H1 (cell line): ENCODE measurements at regions not wholly inside any gene's neighbourhood (a gene's known extent, or its start where the extent isn't known, plus 50 kb on each side); places are given as distances from the start of the nearest gene placed in this dataset.

Experiments used
- CTCF ChIA-PET: fragments of 300-600 bp; sonication (Branson Sonifier 250); formaldehyde crosslinking; loops from one replicate; lab custom pipeline; 2021; ENCODE audit not compliant: partially characterized antibody; lab: Charles Lee
- POLR2A ChIA-PET: fragments of 300-600 bp; sonication (Branson Sonifier 250); formaldehyde crosslinking; loops from one replicate; lab custom pipeline; 2021; ENCODE audit warnings: inconsistent platforms; ENCODE audit not compliant: partially characterized antibody; lab: Charles Lee
- DNase-seq, 2 experiments: peaks; one replicate each; pipeline versions ENCODE4 v3.0.0 to v3.0.0-alpha.2; 2010 to 2022; ENCODE audit warnings: low spot score in 2 of 2, low read depth in 1 of 2, mixed read lengths in 1 of 2
- FAIRE-seq: peaks from 2 replicates; lab custom pipeline; 2011; peaks lifted over from hg19 to GRCh38; lab: Jason Lieb, UNC
- H2AFZ ChIP-seq: 2 replicates; pipeline ENCODE4 v1.8.1; 2012; ENCODE audit warnings: low read length, inconsistent platforms
- H2AK5ac ChIP-seq: 2 replicates; pipeline ENCODE4 v1.6.1; 2013; ENCODE audit warnings: low read depth, low read length
- H2BK120ac ChIP-seq: replicated peaks from 2 replicates; pipeline ENCODE3; 2013; ENCODE audit warnings: low read depth, low read length, inconsistent platforms
- H2BK12ac ChIP-seq: 2 replicates; pipeline ENCODE4 v1.6.1; 2013; ENCODE audit warnings: low read depth, low read length
- H2BK15ac ChIP-seq: 2 replicates; pipeline ENCODE4 v1.6.1; 2013; ENCODE audit warnings: low read length
- H2BK20ac ChIP-seq: 2 replicates; pipeline ENCODE4 v1.6.1; 2013; ENCODE audit warnings: low read length
- H2BK5ac ChIP-seq: 2 replicates; pipeline ENCODE4 v1.6.1; 2013; ENCODE audit warnings: low read depth, low read length
- H3K14ac ChIP-seq: 2 replicates; pipeline ENCODE4 v1.6.1; 2013; ENCODE audit warnings: inconsistent platforms; ENCODE audit not compliant: insufficient read length
- H3K18ac ChIP-seq: 2 replicates; pipeline ENCODE4 v1.6.1; 2013; ENCODE audit warnings: low read length; ENCODE audit errors: extremely low read depth
- H3K23ac ChIP-seq: 2 replicates; pipeline ENCODE4 v1.6.1; 2013; ENCODE audit warnings: inconsistent platforms; ENCODE audit not compliant: insufficient read length
- H3K23me2 ChIP-seq: 2 replicates; pipeline ENCODE4 v1.6.1; 2013; ENCODE audit warnings: low read depth, low read length
- H3K27ac ChIP-seq: 2 replicates; pipeline ENCODE4 v1.6.1; 2011; ENCODE audit warnings: low read depth, low read length, inconsistent platforms
- H3K27me3 ChIP-seq, 4 experiments: replicated peaks in 1 of 4; 1 replicate in 1 of 4; 2 replicates in 3 of 4; pipeline versions ENCODE4 v1.6.1 to v1.8.1; 2011 to 2013; ENCODE audit warnings: low read length in 3 of 4, mild to moderate bottlenecking in 3 of 4, inconsistent platforms in 2 of 4, mixed read lengths in 2 of 4, moderate library complexity in 1 of 4; ENCODE audit not compliant: control insufficient read depth in 3 of 4, insufficient read depth in 3 of 4; ENCODE audit errors: extremely low read depth in 1 of 4
- H3K36me3 ChIP-seq, 4 experiments: 2 replicates each; pipeline versions ENCODE4 v1.6.1 to v1.8.1; 2011 to 2013; ENCODE audit warnings: mild to moderate bottlenecking in 4 of 4, low read length in 3 of 4, moderate library complexity in 2 of 4, control low read depth in 1 of 4, inconsistent platforms in 1 of 4; ENCODE audit not compliant: insufficient read depth in 4 of 4, control insufficient read depth in 2 of 4
- H3K4ac ChIP-seq: replicated peaks from 2 replicates; pipeline ENCODE3; 2013; ENCODE audit warnings: low read length, low read depth, mixed read lengths, inconsistent platforms; ENCODE audit not compliant: insufficient read length
- H3K4me1 ChIP-seq, 4 experiments: replicated peaks in 1 of 4; 1 replicate in 1 of 4; 2 replicates in 3 of 4; pipeline versions ENCODE4 v1.6.1 to v1.8.1; 2011 to 2013; ENCODE audit warnings: low read length in 3 of 4, inconsistent platforms in 2 of 4, mixed read lengths in 1 of 4; ENCODE audit not compliant: insufficient read depth in 4 of 4, control insufficient read depth in 3 of 4
- H3K4me2 ChIP-seq, 2 experiments: 2 replicates each; pipeline versions ENCODE4 v1.6.1 to v1.8.1; 2011 to 2013; ENCODE audit warnings: low read depth in 2 of 2, low read length in 2 of 2, control low read depth in 1 of 2, inconsistent platforms in 1 of 2, mild to moderate bottlenecking in 1 of 2; ENCODE audit not compliant: insufficient read depth in 1 of 2
- H3K4me3 ChIP-seq, 4 experiments: fragments of 200-600, 300-600 bp in 1 of 4; sonication (generic), shearing (Covaris generic), sonication (Bioruptor Twin) in 1 of 4; 2 replicates each; pipeline versions ENCODE4 v1.5.1 to v1.8.1; 2011 to 2016; ENCODE audit warnings: low read length in 4 of 4, low read depth in 3 of 4, control low read depth in 2 of 4, inconsistent platforms in 2 of 4, mild to moderate bottlenecking in 2 of 4, mixed read lengths in 1 of 4, moderate library complexity in 1 of 4; ENCODE audit not compliant: insufficient read depth in 2 of 4; ENCODE audit errors: extremely low read depth in 1 of 4
- H3K56ac ChIP-seq: replicated peaks from 2 replicates; pipeline ENCODE3; 2013; ENCODE audit warnings: low read depth, mild to moderate bottlenecking, mixed read lengths, low read length, inconsistent platforms; ENCODE audit not compliant: insufficient read length
- H3K79me1 ChIP-seq: 2 replicates; pipeline ENCODE4 v1.6.1; 2013; ENCODE audit warnings: low read depth, low read length, control low read depth
- H3K79me2 ChIP-seq, 2 experiments: 2 replicates each; pipeline versions ENCODE4 v1.6.1 to v1.8.1; 2012 to 2013; ENCODE audit warnings: low read length in 2 of 2, mild to moderate bottlenecking in 2 of 2, inconsistent platforms in 1 of 2; ENCODE audit not compliant: insufficient read depth in 2 of 2, control insufficient read depth in 1 of 2
- H3K9ac ChIP-seq, 4 experiments: replicated peaks in 1 of 4; 1 replicate in 1 of 4; 2 replicates in 3 of 4; pipeline versions ENCODE4 v1.6.1 to v1.8.1; 2011 to 2013; ENCODE audit warnings: low read depth in 3 of 4, low read length in 3 of 4, control low read depth in 2 of 4, mild to moderate bottlenecking in 2 of 4, moderate library complexity in 2 of 4, inconsistent platforms in 1 of 4; ENCODE audit errors: extremely low read depth in 1 of 4
- H3K9me3 ChIP-seq, 2 experiments: 2 replicates each; pipeline versions ENCODE4 v1.6.1 to v1.8.1; 2012 to 2013; ENCODE audit warnings: mild to moderate bottlenecking in 2 of 2, moderate library complexity in 2 of 2, control low read depth in 1 of 2, inconsistent platforms in 1 of 2, low read depth in 1 of 2, low read length in 1 of 2, mixed read lengths in 1 of 2; ENCODE audit not compliant: insufficient read depth in 2 of 2
- H4K20me1 ChIP-seq, 2 experiments: replicated peaks in 1 of 2; 2 replicates each; pipeline versions ENCODE3 to v1.8.1; 2011 to 2013; ENCODE audit warnings: inconsistent platforms in 2 of 2, low read length in 2 of 2, mild to moderate bottlenecking in 1 of 2; ENCODE audit not compliant: insufficient read depth in 2 of 2, control insufficient read depth in 1 of 2
- H4K5ac ChIP-seq: 2 replicates; pipeline ENCODE4 v1.6.1; 2013; ENCODE audit warnings: low read length, low read depth, mixed read lengths, inconsistent platforms; ENCODE audit not compliant: insufficient read length
- H4K8ac ChIP-seq: 2 replicates; pipeline ENCODE4 v1.8.0; 2013; ENCODE audit warnings: mild to moderate bottlenecking, moderate library complexity, low read length, inconsistent platforms; ENCODE audit not compliant: insufficient read depth; ENCODE audit errors: extremely low read depth
- H4K91ac ChIP-seq: replicated peaks from 2 replicates; pipeline ENCODE3; 2013; ENCODE audit warnings: low read length, mixed read lengths, inconsistent platforms; ENCODE audit not compliant: insufficient read length
- CREB1 ChIP-seq: IDR thresholded peaks from 2 replicates; pipeline ENCODE4 v1.6.1; 2012; ENCODE audit warnings: inconsistent platforms
- EP300 ChIP-seq, 2 experiments: IDR thresholded peaks; 1 replicate in 1 of 2; 2 replicates in 1 of 2; pipeline ENCODE4 v1.6.1; 2011 to 2012; ENCODE audit warnings: low read depth in 2 of 2, low read length in 2 of 2, mild to moderate bottlenecking in 2 of 2, borderline replicate concordance in 1 of 2, inconsistent platforms in 1 of 2, moderate library complexity in 1 of 2
- HDAC6 ChIP-seq: IDR thresholded peaks from one replicate; pipeline ENCODE4 v1.7.1; 2012; ENCODE audit warnings: low read depth, mild to moderate bottlenecking, inconsistent platforms, low read length, moderate library complexity
- NANOG ChIP-seq: IDR thresholded peaks from 2 replicates; pipeline ENCODE4 v1.6.1; 2011; ENCODE audit warnings: low read length, low read depth, mild to moderate bottlenecking, inconsistent platforms; ENCODE audit not compliant: insufficient read depth, poor library complexity, severe bottlenecking
- POLR2A ChIP-seq, 2 experiments: IDR thresholded peaks; 1 replicate in 1 of 2; 2 replicates in 1 of 2; pipeline ENCODE4 v1.6.1; 2011; ENCODE audit warnings: low read depth in 2 of 2, low read length in 2 of 2, mild to moderate bottlenecking in 2 of 2; ENCODE audit errors: control extremely low read depth in 1 of 2
- RFX5 ChIP-seq: IDR thresholded peaks from 2 replicates; pipeline ENCODE4 v1.6.1; 2011; ENCODE audit warnings: low read depth, low read length, improper control_type of control experiment, borderline replicate concordance
- SIX5 ChIP-seq: IDR thresholded peaks from 2 replicates; pipeline ENCODE4 v1.6.1; 2011; ENCODE audit warnings: mild to moderate bottlenecking, low read depth, low read length
- SUZ12 ChIP-seq: fragments of 200-600 bp; sonication (generic); IDR thresholded peaks from 2 replicates; pipeline ENCODE4 v1.6.1; 2012; ENCODE audit warnings: mild to moderate bottlenecking, inconsistent platforms, low read length, moderate library complexity, mixed read lengths
- TAF7 ChIP-seq: optimal IDR thresholded peaks from 2 replicates; pipeline ENCODE3; 2011; ENCODE audit warnings: low read depth, mild to moderate bottlenecking, inconsistent platforms, low read length, moderate library complexity, borderline replicate concordance
- WGBS, 2 experiments: shearing (Covaris generic) in 1 of 2; methylation state at CpG; one replicate each; pipeline versions ENCODE4 v1.1.6 to v1.1.7; 2013 to 2015; ENCODE audit warnings: low lambda C conversion rate in 2 of 2, mixed read lengths in 2 of 2, inconsistent platforms in 1 of 2, low coverage in 1 of 2, missing lambda C conversion rate in 1 of 2; ENCODE audit not compliant: insufficient replicate concordance in 2 of 2, insufficient coverage in 1 of 2, insufficient read length in 1 of 2; ENCODE audit errors: extremely low coverage in 1 of 2, missing lambda C conversion rate in 1 of 2; 5-methylcytosine and 5-hydroxymethylcytosine counted together
- TF ChIP-seq, protein P1 (sequence below), 3 experiments: IDR thresholded peaks; 1 replicate in 2 of 3; 2 replicates in 1 of 3; pipeline versions ENCODE4 v1.5.1 to v1.6.1; 2011; ENCODE audit warnings: low read length in 3 of 3, mild to moderate bottlenecking in 3 of 3, inconsistent platforms in 2 of 3, low read depth in 1 of 3, moderate library complexity in 1 of 3; ENCODE audit not compliant: insufficient read depth in 1 of 3; ENCODE audit errors: control extremely low read depth in 1 of 3
- TF ChIP-seq, protein P2 (sequence below): IDR thresholded peaks from 2 replicates; pipeline ENCODE4 v1.6.1; 2012; ENCODE audit warnings: inconsistent platforms

DNA sequence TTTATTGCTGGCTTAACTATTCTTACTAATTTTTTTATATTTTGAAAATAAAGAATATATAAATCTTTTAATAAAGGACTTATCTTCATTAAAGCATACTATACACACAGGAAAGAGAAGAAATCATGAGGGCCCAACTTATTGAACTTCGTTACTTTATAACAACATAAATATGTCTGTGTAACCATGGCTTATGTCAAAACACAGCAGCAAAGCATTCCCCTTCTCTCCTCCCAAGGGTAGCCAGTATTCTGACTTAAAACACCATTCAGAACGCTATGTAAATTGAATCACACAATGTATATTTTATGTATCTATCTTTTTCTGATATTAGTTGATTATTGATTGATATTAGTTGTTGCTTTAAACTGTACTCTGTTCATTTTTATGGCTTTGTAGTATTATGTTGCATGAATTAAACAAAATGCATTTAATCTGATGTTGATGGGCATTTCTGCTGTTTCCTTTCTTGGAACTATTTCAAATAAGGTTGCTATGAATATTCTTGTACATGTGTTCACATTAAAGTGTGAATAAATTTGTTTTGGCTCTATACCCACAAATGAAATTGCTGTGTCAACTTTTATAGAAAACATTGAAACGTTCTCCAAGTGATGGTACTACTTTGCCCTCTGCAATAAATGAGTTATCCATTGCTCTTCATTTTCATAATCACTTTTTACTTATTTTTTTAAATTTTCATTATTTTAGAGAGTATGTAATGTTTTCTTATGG, 188.7 kb downstream of the RND3 start:
- H4K8ac ChIP-seq: no peak overlapping the region
- no peak overlapping the region for H4K5ac ChIP-seq
- no peak for FAIRE-seq
- H3K9me3 ChIP-seq: peaks cover 6 to 22% of the 10 kb centered on the region in 2 experiments
- no peaks in the 10 kb centered on the region; a peak in 1 of 8 replicates for H3K36me3 ChIP-seq
- H3K56ac ChIP-seq: no peak overlapping the region
- ChIA-PET CTCF (interaction anchor here (0.9 kb wide), 1 partner anchor 255 kb away, joined by 3 read pairs; no protein-coding TSS in a partner anchor), POLR2A (no interaction called here)
- no peak overlapping the region for H3K4ac ChIP-seq
- no peak overlapping the region for H2AFZ ChIP-seq
- no peaks in the 10 kb centered on the region for H3K79me2 ChIP-seq
- 77% methylated on average over 3 of the region's 3 CpGs; no CpG with 5 or more reads in 1 of the 2 experiments for WGBS, 2 experiments
- no peaks in the 10 kb centered on the region for H3K79me1 ChIP-seq
- H3K9ac ChIP-seq: no peak overlapping the region
- H2BK120ac ChIP-seq: no peak overlapping the region
- no peaks in the 10 kb centered on the region for H3K23me2 ChIP-seq
- H3K27me3 ChIP-seq: no peaks in the 10 kb centered on the region
- no peak overlapping the region for H3K14ac ChIP-seq
- H4K91ac ChIP-seq: no peak overlapping the region
- no peak overlapping the region for H2BK15ac ChIP-seq
- H4K20me1 ChIP-seq: no peaks in the 10 kb centered on the region
- H2BK20ac ChIP-seq: no peak overlapping the region
- H3K4me3 ChIP-seq: no peak overlapping the region
- H3K4me1 ChIP-seq: no peaks in the 10 kb centered on the region
- no peak overlapping the region for H2BK12ac ChIP-seq
- DNase-seq: no peak
- H3K4me2 ChIP-seq: no peak overlapping the region
- no peak overlapping the region for H3K18ac ChIP-seq
- no peak overlapping the region for H2AK5ac ChIP-seq
- no peak overlapping the region for H3K27ac ChIP-seq
- H3K23ac ChIP-seq: no peak overlapping the region
- H2BK5ac ChIP-seq: no peak overlapping the region
- no peak for TF ChIP-seq EP300 (IDR thresholded peaks at IDR 0.05; ENCODE audit: borderline replicate concordance in 1 of 2, low read depth in 2 of 2, low read length in 2 of 2)
- TF ChIP-seq, protein P1, sequence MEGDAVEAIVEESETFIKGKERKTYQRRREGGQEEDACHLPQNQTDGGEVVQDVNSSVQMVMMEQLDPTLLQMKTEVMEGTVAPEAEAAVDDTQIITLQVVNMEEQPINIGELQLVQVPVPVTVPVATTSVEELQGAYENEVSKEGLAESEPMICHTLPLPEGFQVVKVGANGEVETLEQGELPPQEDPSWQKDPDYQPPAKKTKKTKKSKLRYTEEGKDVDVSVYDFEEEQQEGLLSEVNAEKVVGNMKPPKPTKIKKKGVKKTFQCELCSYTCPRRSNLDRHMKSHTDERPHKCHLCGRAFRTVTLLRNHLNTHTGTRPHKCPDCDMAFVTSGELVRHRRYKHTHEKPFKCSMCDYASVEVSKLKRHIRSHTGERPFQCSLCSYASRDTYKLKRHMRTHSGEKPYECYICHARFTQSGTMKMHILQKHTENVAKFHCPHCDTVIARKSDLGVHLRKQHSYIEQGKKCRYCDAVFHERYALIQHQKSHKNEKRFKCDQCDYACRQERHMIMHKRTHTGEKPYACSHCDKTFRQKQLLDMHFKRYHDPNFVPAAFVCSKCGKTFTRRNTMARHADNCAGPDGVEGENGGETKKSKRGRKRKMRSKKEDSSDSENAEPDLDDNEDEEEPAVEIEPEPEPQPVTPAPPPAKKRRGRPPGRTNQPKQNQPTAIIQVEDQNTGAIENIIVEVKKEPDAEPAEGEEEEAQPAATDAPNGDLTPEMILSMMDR (IDR thresholded peaks at IDR 0.05; ENCODE audit: control extremely low read depth in 1 of 3, insufficient read depth in 1 of 3, low read depth in 1 of 3, low read length in 3 of 3): no peak
- TF ChIP-seq CREB1: no peak
- TF ChIP-seq HDAC6: no peak
- TF ChIP-seq NANOG: no peak
- TF ChIP-seq POLR2A (IDR thresholded peaks at IDR 0.05; ENCODE audit: control extremely low read depth in 1 of 2, low read depth in 2 of 2, low read length in 2 of 2): no peak
- TF ChIP-seq, protein P2, sequence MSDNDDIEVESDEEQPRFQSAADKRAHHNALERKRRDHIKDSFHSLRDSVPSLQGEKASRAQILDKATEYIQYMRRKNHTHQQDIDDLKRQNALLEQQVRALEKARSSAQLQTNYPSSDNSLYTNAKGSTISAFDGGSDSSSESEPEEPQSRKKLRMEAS: no peak
- no peak for TF ChIP-seq RFX5
- no peak for TF ChIP-seq SIX5
- TF ChIP-seq TAF7: no peak
- TF ChIP-seq SUZ12: no peak
